ENCODE measurements at regions not wholly inside any gene's neighbourhood (a gene's known extent, or its start where the extent isn't known, plus 50 kb on each side); places are given as distances from the start of the nearest gene placed in this dataset.

GRCh38 chr6:14995208-14995607 is 250.7 kb upstream of the JARID2 start:
- FAIRE-seq (no peak), DNase-seq (ENCODE audit: low read depth) (no peak)
- Histone ChIP-seq H3K4me2 (ENCODE audit: low read length) (no peak overlapping the region), H3K27me3 (ENCODE audit: insufficient read depth, low read length) (no peaks in the 10 kb centered on the region), H2AFZ (ENCODE audit: low read depth, low read length) (no peak overlapping the region), H3K79me2 (ENCODE audit: insufficient read depth, low read length) (no peaks in the 10 kb centered on the region), H3K9ac (ENCODE audit: low read length) (no peak overlapping the region), H3K4me1 (ENCODE audit: insufficient read depth, low read length) (no peaks in the 10 kb centered on the region), H3K9me3 (ENCODE audit: insufficient read depth, low read depth, low read length) (no peaks in the 10 kb centered on the region), H3K36me3 (ENCODE audit: insufficient read depth, low read length) (no peaks in the 10 kb centered on the region), H3K27ac (ENCODE audit: low read depth, low read length) (no peak overlapping the region), H4K20me1 (ENCODE audit: insufficient read depth, low read length) (no peaks in the 10 kb centered on the region), H3K4me3 (ENCODE audit: insufficient read depth, low read depth, low read length) (no peak overlapping the region)
- Mint-ChIP-seq H3K4me3 (ENCODE audit: unreplicated experiment) (no peak overlapping the region), H3K9me3 (ENCODE audit: unreplicated experiment) (peaks cover 3% of the 10 kb centered on the region), H3K4me1 (ENCODE audit: low read depth, unreplicated experiment) (no peaks in the 10 kb centered on the region), H3K27ac (ENCODE audit: unreplicated experiment) (no peak overlapping the region), H3K27me3 (ENCODE audit: low read depth, unreplicated experiment) (peaks cover 10% of the 10 kb centered on the region), H3K36me3 (ENCODE audit: low read depth, unreplicated experiment) (no peaks in the 10 kb centered on the region)
- TF ChIP-seq EZH2 (IDR thresholded peaks at IDR 0.05; ENCODE audit: insufficient read depth, low read length) = no peak

- Mint-ChIP-seq H3K36me3 (ENCODE audit: low read depth, unreplicated experiment) (no peaks in the 10 kb centered on the region), H3K4me1 (ENCODE audit: low read depth, unreplicated experiment) (no peaks in the 10 kb centered on the region), H3K27ac (ENCODE audit: unreplicated experiment) (no peak overlapping the region), H3K4me3 (ENCODE audit: unreplicated experiment) (no peak overlapping the region), H3K27me3 (ENCODE audit: low read depth, unreplicated experiment) (peaks cover 10% of the 10 kb centered on the region), H3K9me3 (ENCODE audit: unreplicated experiment) (peaks cover 3% of the 10 kb centered on the region)
- Histone ChIP-seq H3K4me3 (ENCODE audit: insufficient read depth, low read depth, low read length) (no peak overlapping the region), H3K36me3 (ENCODE audit: insufficient read depth, low read length) (no peaks in the 10 kb centered on the region), H3K27ac (ENCODE audit: low read depth, low read length) (no peak overlapping the region), H3K9me3 (ENCODE audit: insufficient read depth, low read depth, low read length) (no peaks in the 10 kb centered on the region), H2AFZ (ENCODE audit: low read depth, low read length) (no peak overlapping the region), H3K27me3 (ENCODE audit: insufficient read depth, low read length) (no peaks in the 10 kb centered on the region), H3K9ac (ENCODE audit: low read length) (no peak overlapping the region), H3K4me1 (ENCODE audit: insufficient read depth, low read length) (no peaks in the 10 kb centered on the region), H4K20me1 (ENCODE audit: insufficient read depth, low read length) (no peaks in the 10 kb centered on the region), H3K4me2 (ENCODE audit: low read length) (no peak overlapping the region), H3K79me2 (ENCODE audit: insufficient read depth, low read length) (no peaks in the 10 kb centered on the region)
- TF ChIP-seq CTCF (IDR thresholded peaks at IDR 0.05; ENCODE audit: insufficient read depth, low read depth, low read length) = no peak
- FAIRE-seq (no peak), DNase-seq (ENCODE audit: low read depth) (no peak)
Measured at GRCh38 chr6:14995966-14996602, 249.8 kb upstream of the JARID2 start.

- Mint-ChIP-seq H3K4me1 (ENCODE audit: low read depth, unreplicated experiment) (no peaks in the 10 kb centered on the region), H3K27me3 (ENCODE audit: low read depth, unreplicated experiment) (peaks cover 10% of the 10 kb centered on the region), H3K9me3 (ENCODE audit: unreplicated experiment) (peaks cover 3% of the 10 kb centered on the region), H3K36me3 (ENCODE audit: low read depth, unreplicated experiment) (no peaks in the 10 kb centered on the region), H3K4me3 (ENCODE audit: unreplicated experiment) (no peak overlapping the region), H3K27ac (ENCODE audit: unreplicated experiment) (no peak overlapping the region)
- no peak overlapping the region for H3K4me2 ChIP-seq (ENCODE audit: low read length)
- DNase-seq (ENCODE audit: low read depth) (no peak), FAIRE-seq (no peak)
- no peak overlapping the region for H3K9ac ChIP-seq (ENCODE audit: low read length)
- H3K27me3 ChIP-seq (ENCODE audit: insufficient read depth, low read length) = no peaks in the 10 kb centered on the region
- no peaks in the 10 kb centered on the region for H3K4me1 ChIP-seq (ENCODE audit: insufficient read depth, low read length)
- no peaks in the 10 kb centered on the region for H3K9me3 ChIP-seq (ENCODE audit: insufficient read depth, low read depth, low read length)
- no peak overlapping the region for H3K27ac ChIP-seq (ENCODE audit: low read depth, low read length)
- H4K20me1 ChIP-seq (ENCODE audit: insufficient read depth, low read length) = no peaks in the 10 kb centered on the region
- H2AFZ ChIP-seq (ENCODE audit: low read depth, low read length) = no peak overlapping the region
- no peak overlapping the region for H3K4me3 ChIP-seq (ENCODE audit: insufficient read depth, low read depth, low read length)
- TF ChIP-seq CTCF (IDR thresholded peaks at IDR 0.05; ENCODE audit: insufficient read depth, low read depth, low read length) (no peak), EZH2 (IDR thresholded peaks at IDR 0.05; ENCODE audit: insufficient read depth, low read length) (no peak)
- H3K36me3 ChIP-seq (ENCODE audit: insufficient read depth, low read length) = no peaks in the 10 kb centered on the region
- H3K79me2 ChIP-seq (ENCODE audit: insufficient read depth, low read length) = no peaks in the 10 kb centered on the region
Measured at GRCh38 chr6:14996892-14997291, 249.0 kb upstream of the JARID2 start.
